H1 (cell line): ENCODE measurements at regions not wholly inside any gene's neighbourhood (a gene's known extent, or its start where the extent isn't known, plus 50 kb on each side); places are given as distances from the start of the nearest gene placed in this dataset.

ENCODE experiments used
- CTCF ChIA-PET: fragments of 300-600 bp; sonication (Branson Sonifier 250); formaldehyde crosslinking; loops from one replicate; lab custom pipeline; 2021; ENCODE audit not compliant: partially characterized antibody; lab: Charles Lee
- POLR2A ChIA-PET: fragments of 300-600 bp; sonication (Branson Sonifier 250); formaldehyde crosslinking; loops from one replicate; lab custom pipeline; 2021; ENCODE audit warnings: inconsistent platforms; ENCODE audit not compliant: partially characterized antibody; lab: Charles Lee
- DNase-seq, 2 experiments: peaks; one replicate each; pipeline versions ENCODE4 v3.0.0 to v3.0.0-alpha.2; 2010 to 2022; ENCODE audit warnings: low spot score in 2 of 2, low read depth in 1 of 2, mixed read lengths in 1 of 2
- FAIRE-seq: peaks from 2 replicates; lab custom pipeline; 2011; peaks lifted over from hg19 to GRCh38; lab: Jason Lieb, UNC
- H2AFZ ChIP-seq: 2 replicates; pipeline ENCODE4 v1.8.1; 2012; ENCODE audit warnings: low read length, inconsistent platforms
- H2AK5ac ChIP-seq: 2 replicates; pipeline ENCODE4 v1.6.1; 2013; ENCODE audit warnings: low read depth, low read length
- H2BK120ac ChIP-seq: replicated peaks from 2 replicates; pipeline ENCODE3; 2013; ENCODE audit warnings: low read depth, low read length, inconsistent platforms
- H2BK12ac ChIP-seq: 2 replicates; pipeline ENCODE4 v1.6.1; 2013; ENCODE audit warnings: low read depth, low read length
- H2BK15ac ChIP-seq: 2 replicates; pipeline ENCODE4 v1.6.1; 2013; ENCODE audit warnings: low read length
- H2BK20ac ChIP-seq: 2 replicates; pipeline ENCODE4 v1.6.1; 2013; ENCODE audit warnings: low read length
- H2BK5ac ChIP-seq: 2 replicates; pipeline ENCODE4 v1.6.1; 2013; ENCODE audit warnings: low read depth, low read length
- H3K14ac ChIP-seq: 2 replicates; pipeline ENCODE4 v1.6.1; 2013; ENCODE audit warnings: inconsistent platforms; ENCODE audit not compliant: insufficient read length
- H3K18ac ChIP-seq: 2 replicates; pipeline ENCODE4 v1.6.1; 2013; ENCODE audit warnings: low read length; ENCODE audit errors: extremely low read depth
- H3K23ac ChIP-seq: 2 replicates; pipeline ENCODE4 v1.6.1; 2013; ENCODE audit warnings: inconsistent platforms; ENCODE audit not compliant: insufficient read length
- H3K23me2 ChIP-seq: 2 replicates; pipeline ENCODE4 v1.6.1; 2013; ENCODE audit warnings: low read depth, low read length
- H3K27ac ChIP-seq: 2 replicates; pipeline ENCODE4 v1.6.1; 2011; ENCODE audit warnings: low read depth, low read length, inconsistent platforms
- H3K27me3 ChIP-seq, 4 experiments: replicated peaks in 1 of 4; 1 replicate in 1 of 4; 2 replicates in 3 of 4; pipeline versions ENCODE4 v1.6.1 to v1.8.1; 2011 to 2013; ENCODE audit warnings: low read length in 3 of 4, mild to moderate bottlenecking in 3 of 4, inconsistent platforms in 2 of 4, mixed read lengths in 2 of 4, moderate library complexity in 1 of 4; ENCODE audit not compliant: control insufficient read depth in 3 of 4, insufficient read depth in 3 of 4; ENCODE audit errors: extremely low read depth in 1 of 4
- H3K36me3 ChIP-seq, 4 experiments: 2 replicates each; pipeline versions ENCODE4 v1.6.1 to v1.8.1; 2011 to 2013; ENCODE audit warnings: mild to moderate bottlenecking in 4 of 4, low read length in 3 of 4, moderate library complexity in 2 of 4, control low read depth in 1 of 4, inconsistent platforms in 1 of 4; ENCODE audit not compliant: insufficient read depth in 4 of 4, control insufficient read depth in 2 of 4
- H3K4ac ChIP-seq: replicated peaks from 2 replicates; pipeline ENCODE3; 2013; ENCODE audit warnings: low read length, low read depth, mixed read lengths, inconsistent platforms; ENCODE audit not compliant: insufficient read length
- H3K4me1 ChIP-seq, 4 experiments: replicated peaks in 1 of 4; 1 replicate in 1 of 4; 2 replicates in 3 of 4; pipeline versions ENCODE4 v1.6.1 to v1.8.1; 2011 to 2013; ENCODE audit warnings: low read length in 3 of 4, inconsistent platforms in 2 of 4, mixed read lengths in 1 of 4; ENCODE audit not compliant: insufficient read depth in 4 of 4, control insufficient read depth in 3 of 4
- H3K4me2 ChIP-seq, 2 experiments: 2 replicates each; pipeline versions ENCODE4 v1.6.1 to v1.8.1; 2011 to 2013; ENCODE audit warnings: low read depth in 2 of 2, low read length in 2 of 2, control low read depth in 1 of 2, inconsistent platforms in 1 of 2, mild to moderate bottlenecking in 1 of 2; ENCODE audit not compliant: insufficient read depth in 1 of 2
- H3K4me3 ChIP-seq, 4 experiments: fragments of 200-600, 300-600 bp in 1 of 4; sonication (generic), shearing (Covaris generic), sonication (Bioruptor Twin) in 1 of 4; 2 replicates each; pipeline versions ENCODE4 v1.5.1 to v1.8.1; 2011 to 2016; ENCODE audit warnings: low read length in 4 of 4, low read depth in 3 of 4, control low read depth in 2 of 4, inconsistent platforms in 2 of 4, mild to moderate bottlenecking in 2 of 4, mixed read lengths in 1 of 4, moderate library complexity in 1 of 4; ENCODE audit not compliant: insufficient read depth in 2 of 4; ENCODE audit errors: extremely low read depth in 1 of 4
- H3K56ac ChIP-seq: replicated peaks from 2 replicates; pipeline ENCODE3; 2013; ENCODE audit warnings: low read depth, mild to moderate bottlenecking, mixed read lengths, low read length, inconsistent platforms; ENCODE audit not compliant: insufficient read length
- H3K79me1 ChIP-seq: 2 replicates; pipeline ENCODE4 v1.6.1; 2013; ENCODE audit warnings: low read depth, low read length, control low read depth
- H3K79me2 ChIP-seq, 2 experiments: 2 replicates each; pipeline versions ENCODE4 v1.6.1 to v1.8.1; 2012 to 2013; ENCODE audit warnings: low read length in 2 of 2, mild to moderate bottlenecking in 2 of 2, inconsistent platforms in 1 of 2; ENCODE audit not compliant: insufficient read depth in 2 of 2, control insufficient read depth in 1 of 2
- H3K9ac ChIP-seq, 4 experiments: replicated peaks in 1 of 4; 1 replicate in 1 of 4; 2 replicates in 3 of 4; pipeline versions ENCODE4 v1.6.1 to v1.8.1; 2011 to 2013; ENCODE audit warnings: low read depth in 3 of 4, low read length in 3 of 4, control low read depth in 2 of 4, mild to moderate bottlenecking in 2 of 4, moderate library complexity in 2 of 4, inconsistent platforms in 1 of 4; ENCODE audit errors: extremely low read depth in 1 of 4
- H3K9me3 ChIP-seq, 2 experiments: 2 replicates each; pipeline versions ENCODE4 v1.6.1 to v1.8.1; 2012 to 2013; ENCODE audit warnings: mild to moderate bottlenecking in 2 of 2, moderate library complexity in 2 of 2, control low read depth in 1 of 2, inconsistent platforms in 1 of 2, low read depth in 1 of 2, low read length in 1 of 2, mixed read lengths in 1 of 2; ENCODE audit not compliant: insufficient read depth in 2 of 2
- H4K20me1 ChIP-seq, 2 experiments: replicated peaks in 1 of 2; 2 replicates each; pipeline versions ENCODE3 to v1.8.1; 2011 to 2013; ENCODE audit warnings: inconsistent platforms in 2 of 2, low read length in 2 of 2, mild to moderate bottlenecking in 1 of 2; ENCODE audit not compliant: insufficient read depth in 2 of 2, control insufficient read depth in 1 of 2
- H4K5ac ChIP-seq: 2 replicates; pipeline ENCODE4 v1.6.1; 2013; ENCODE audit warnings: low read length, low read depth, mixed read lengths, inconsistent platforms; ENCODE audit not compliant: insufficient read length
- H4K8ac ChIP-seq: 2 replicates; pipeline ENCODE4 v1.8.0; 2013; ENCODE audit warnings: mild to moderate bottlenecking, moderate library complexity, low read length, inconsistent platforms; ENCODE audit not compliant: insufficient read depth; ENCODE audit errors: extremely low read depth
- H4K91ac ChIP-seq: replicated peaks from 2 replicates; pipeline ENCODE3; 2013; ENCODE audit warnings: low read length, mixed read lengths, inconsistent platforms; ENCODE audit not compliant: insufficient read length
- CTBP2 ChIP-seq: IDR thresholded peaks from 2 replicates; pipeline ENCODE4 v1.7.0; 2011; ENCODE audit warnings: borderline replicate concordance, mild to moderate bottlenecking, moderate library complexity, mixed read lengths, low read length; ENCODE audit not compliant: insufficient read depth, insufficient read length
- SAP30 ChIP-seq: fragments of 300-600 bp; sonication (generic); IDR thresholded peaks from 2 replicates; pipeline ENCODE4 v1.7.1; 2012; ENCODE audit warnings: low read length, moderate library complexity, mild to moderate bottlenecking, inconsistent platforms; ENCODE audit not compliant: insufficient read depth, insufficient replicate concordance
- WGBS, 2 experiments: shearing (Covaris generic) in 1 of 2; methylation state at CpG; one replicate each; pipeline versions ENCODE4 v1.1.6 to v1.1.7; 2013 to 2015; ENCODE audit warnings: low lambda C conversion rate in 2 of 2, mixed read lengths in 2 of 2, inconsistent platforms in 1 of 2, low coverage in 1 of 2, missing lambda C conversion rate in 1 of 2; ENCODE audit not compliant: insufficient replicate concordance in 2 of 2, insufficient coverage in 1 of 2, insufficient read length in 1 of 2; ENCODE audit errors: extremely low coverage in 1 of 2, missing lambda C conversion rate in 1 of 2; 5-methylcytosine and 5-hydroxymethylcytosine counted together

DNA sequence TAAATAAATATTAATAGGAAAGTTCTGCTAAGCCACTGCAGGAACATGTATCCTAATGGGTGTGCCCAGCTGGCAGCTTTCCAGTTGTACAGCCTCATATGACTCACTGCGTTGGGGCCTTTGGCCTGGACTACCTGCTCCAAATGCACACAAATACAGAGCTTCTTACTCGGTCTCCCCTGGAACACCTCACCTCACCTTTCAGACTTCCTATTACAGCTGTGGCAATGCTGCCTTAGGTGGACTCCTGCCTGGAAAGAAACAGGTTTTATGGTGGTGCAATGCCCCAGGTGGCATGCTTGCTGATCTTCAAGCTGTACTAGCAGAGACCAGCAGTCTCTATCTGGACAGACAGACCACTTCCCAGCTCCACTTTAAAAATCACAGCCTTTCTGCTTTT is 85.7 kb upstream of the EXOC1L start:
- ChIA-PET CTCF (interaction anchor here (1.2 to 1.4 kb wide), 2 partner anchors 9 to 22 kb away, joined by 3 to 4 read pairs; no protein-coding TSS in a partner anchor), POLR2A (no interaction called here)
- Histone ChIP-seq H3K4me3 (no peak overlapping the region), H4K8ac (peak overlapping the region; percentile 35; the same call in 1 of the 2 replicates), H3K27me3 (no peaks in the 10 kb centered on the region), H4K91ac (no peak overlapping the region), H3K14ac (no peak overlapping the region), H3K23me2 (no peaks in the 10 kb centered on the region), H2BK120ac (no peak overlapping the region), H3K79me2 (no peaks in the 10 kb centered on the region), H3K4me2 (no peak overlapping the region), H3K23ac (no peak overlapping the region), H2BK5ac (no peak overlapping the region), H3K79me1 (no peaks in the 10 kb centered on the region), H2AFZ (0 out of 2 replicates have a peak overlapping the region, but pooled peaks have one; percentile 17), H2BK12ac (no peak overlapping the region), H2BK20ac (no peak overlapping the region), H3K4me1 (no peaks in the 10 kb centered on the region), H3K9ac (no peak overlapping the region), H3K18ac (no peak overlapping the region), H2AK5ac (no peak overlapping the region), H3K4ac (no peak overlapping the region), H3K27ac (no peak overlapping the region), H4K20me1 (no peaks in the 10 kb centered on the region), H2BK15ac (no peak overlapping the region), H3K36me3 (no peaks in the 10 kb centered on the region), H3K56ac (no peak overlapping the region), H3K9me3 (no peaks in the 10 kb centered on the region), H4K5ac (no peak overlapping the region)
- DNase-seq (no peak), FAIRE-seq (no peak)
- WGBS, 2 experiments = 85% methylated on average over 2 of the region's 2 CpGs; no CpG with 5 or more reads in 1 of the 2 experiments
- no peak for TF ChIP-seq SAP30
- TF ChIP-seq CTBP2 = no peak
